ENCODE measurements at regions not wholly inside any gene's neighbourhood (a gene's known extent, or its start where the extent isn't known, plus 50 kb on each side); places are given as distances from the start of the nearest gene placed in this dataset.
"Not testable (repeated sequence)": the region's sequence is repeated elsewhere in the genome, so short reads cannot be mapped to it uniquely, and the experiment has no call there.

DNA sequence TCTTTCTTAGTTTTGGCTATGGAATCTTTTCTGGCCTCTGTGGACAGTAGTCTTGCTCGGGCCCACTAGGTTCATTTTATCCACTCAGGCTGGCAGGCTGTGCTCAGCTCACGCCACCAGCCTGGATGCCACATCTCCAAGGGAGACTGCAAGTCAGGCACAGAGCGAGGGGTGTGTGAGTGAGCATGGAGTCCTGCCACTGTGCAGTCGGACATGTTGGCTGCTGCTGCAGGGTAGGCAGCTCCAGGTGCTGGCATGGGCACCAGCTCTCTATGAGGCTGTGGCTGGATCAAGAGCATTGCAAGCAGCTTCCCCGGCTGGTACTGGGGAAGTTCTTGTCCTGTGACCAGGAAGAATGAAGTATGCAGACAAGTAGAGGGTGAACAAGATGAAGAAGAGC is 158.9 kb downstream of the PCTP start:
- no peak for DNase-seq

GRCh38 chr17:55911186-55911585 is 160.3 kb downstream of the PCTP start:
- no peak for DNase-seq

DNA sequence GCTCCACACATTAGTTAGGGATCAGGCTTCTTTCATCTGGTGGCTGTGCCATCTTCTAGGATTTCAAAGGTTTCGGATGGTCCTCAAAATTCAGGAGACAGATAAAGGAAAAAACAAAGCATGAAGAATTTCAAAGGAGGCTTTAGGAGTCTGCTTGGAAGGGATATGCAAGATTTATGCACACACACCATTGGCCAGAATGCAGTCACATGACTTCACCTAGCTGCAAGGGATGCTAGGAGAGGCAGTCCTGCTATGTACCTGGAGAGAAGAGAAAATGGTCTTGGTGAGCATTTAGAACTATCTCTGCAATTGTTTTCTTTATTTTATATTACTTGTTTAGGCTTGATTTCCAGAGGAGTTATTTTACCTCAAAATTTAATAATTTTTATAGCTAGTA is 174.6 kb downstream of the PCTP start:
- no peak for DNase-seq

DNA sequence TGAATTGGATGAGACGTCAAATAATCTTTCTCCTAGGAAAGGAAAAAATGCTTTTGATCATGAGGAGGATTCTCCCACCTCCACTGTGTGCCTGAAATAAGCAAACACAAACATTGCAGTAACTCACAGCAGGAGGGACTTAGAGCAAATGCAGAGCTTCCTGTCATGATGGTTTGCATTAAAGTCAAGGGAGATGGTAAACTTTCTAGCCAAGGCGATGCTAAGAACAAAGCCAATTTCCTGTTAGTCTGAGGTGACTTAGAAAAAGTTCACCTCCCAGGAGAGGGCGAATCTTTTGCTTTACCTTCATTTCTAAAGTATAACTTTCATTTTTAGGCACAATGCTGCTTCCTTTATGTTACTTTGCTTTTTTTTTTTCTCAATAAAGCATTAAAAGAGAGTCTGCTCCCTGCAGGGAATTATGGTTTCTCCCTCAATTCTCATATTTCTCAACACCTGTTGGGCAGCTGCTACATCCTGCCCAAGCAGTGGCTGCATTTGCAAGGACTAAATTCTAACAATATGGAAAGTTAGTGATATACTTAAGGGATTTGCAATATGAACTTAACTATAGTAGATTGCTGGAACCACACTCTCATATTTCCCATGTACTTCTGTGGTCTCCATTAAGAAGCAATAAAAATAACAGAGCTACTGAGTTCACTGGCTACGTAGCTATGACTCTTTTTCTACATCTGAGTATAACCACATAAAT is 175.6 kb downstream of the PCTP start:
- no peak for DNase-seq

- DNase-seq, result no peak
Measured at GRCh38 chr17:55930291-55930809, 179.5 kb downstream of the PCTP start.

- DNase-seq, result no peak
Measured at GRCh38 chr17:55931446-55931845, 180.6 kb downstream of the PCTP start.

- DNase-seq, result no peak
Measured at GRCh38 chr17:55932973-55933372, 182.1 kb downstream of the PCTP start.

DNA sequence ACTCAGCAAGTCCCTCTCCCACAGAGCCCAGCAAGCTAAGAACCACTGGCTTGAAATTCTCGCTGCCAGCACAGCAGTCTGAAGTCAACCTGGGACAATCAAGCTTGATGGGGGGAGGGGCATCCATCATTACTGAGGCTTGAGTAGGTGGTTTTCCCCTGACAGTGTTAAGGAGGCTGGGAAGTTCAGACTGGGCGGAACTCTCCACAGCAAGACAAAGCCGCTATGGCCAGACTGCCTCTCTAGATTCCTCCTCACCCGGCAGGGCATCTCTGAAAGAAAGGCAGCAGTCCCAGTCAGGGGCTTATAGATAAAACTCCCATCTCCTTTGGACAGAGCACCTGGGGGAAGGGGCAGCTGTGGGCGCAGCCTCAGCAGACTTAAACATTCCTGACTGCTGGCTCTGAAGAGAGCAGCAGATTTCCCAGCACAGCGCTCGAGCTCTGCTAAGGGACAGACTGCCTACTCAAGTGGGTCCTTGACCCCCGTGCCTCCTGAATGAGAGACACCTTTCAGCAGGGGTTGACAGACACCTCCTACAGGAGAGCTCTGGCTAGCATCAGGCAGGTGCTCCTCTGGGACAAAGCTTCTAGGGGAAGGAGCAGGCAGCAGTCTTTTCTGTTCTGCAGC is 188.4 kb downstream of the PCTP start:
- not testable (repeated sequence) for DNase-seq

- no peak for DNase-seq
Measured at GRCh38 chr17:55959756-55960155, 193.5 kb upstream of the ANKFN1 start.

GRCh38 chr17:55961386-55961785 is 191.9 kb upstream of the ANKFN1 start:
- peak; percentile 25 for DNase-seq

DNA sequence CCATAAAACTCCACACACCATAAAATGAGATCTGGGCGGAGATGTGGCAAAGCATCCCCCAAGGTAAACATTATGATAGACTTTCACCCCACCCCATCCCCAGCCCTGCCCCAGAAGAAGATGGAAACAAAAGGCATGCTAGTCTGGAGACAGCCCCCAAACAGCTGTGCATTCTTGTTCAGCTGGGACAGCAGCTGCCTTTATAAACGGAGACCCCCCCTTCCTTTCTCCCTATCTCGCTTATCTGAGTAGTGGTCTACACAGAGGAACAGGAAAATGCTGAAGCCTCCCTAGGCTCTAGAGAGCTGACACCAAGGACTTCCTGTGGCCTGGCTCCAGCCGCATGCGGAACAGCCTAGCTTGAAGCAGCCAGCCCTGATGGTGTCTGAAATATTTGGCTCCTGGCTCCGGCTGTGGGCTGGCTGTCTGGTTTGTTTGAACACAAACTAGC is 190.3 kb upstream of the ANKFN1 start:
- DNase-seq, result peak; percentile 5

DNA sequence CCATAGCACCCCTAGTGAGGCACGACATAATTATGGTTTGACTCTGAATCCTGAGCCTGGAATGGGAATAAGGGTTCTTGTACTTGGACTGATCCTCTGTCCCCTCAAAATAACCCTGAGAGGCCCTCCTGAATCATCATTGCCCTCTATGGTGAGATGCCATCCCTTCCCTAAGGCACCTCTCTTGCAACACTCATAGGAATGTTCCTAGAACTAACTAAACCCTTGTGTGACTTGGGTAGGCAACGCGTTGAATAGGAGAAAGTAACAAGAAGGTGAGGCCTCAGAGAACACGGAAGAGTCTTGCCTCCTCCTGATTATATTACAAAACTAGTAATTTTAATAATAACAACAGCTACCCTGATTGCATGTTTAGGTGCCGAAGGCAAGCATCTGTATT is 189.1 kb upstream of the ANKFN1 start:
- no peak for DNase-seq

DNA sequence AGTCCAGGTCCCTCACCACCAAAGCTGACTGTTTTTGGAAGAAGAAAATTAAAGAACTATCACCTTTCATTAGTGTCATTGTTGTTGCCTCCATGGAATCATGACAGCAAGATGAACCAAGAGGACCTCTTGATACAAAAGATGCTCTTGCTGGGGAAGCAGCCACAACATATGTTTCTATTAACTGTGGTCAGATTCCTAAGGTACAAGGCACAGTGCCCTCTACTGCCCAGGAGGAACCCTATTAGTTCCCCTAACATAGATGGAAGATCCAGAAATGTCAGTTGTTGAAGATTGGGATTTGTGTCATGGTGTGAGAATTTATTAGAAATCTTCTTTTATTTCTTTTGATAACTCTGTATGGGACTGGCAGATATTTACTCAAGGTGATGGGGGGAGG is 188.2 kb upstream of the ANKFN1 start:
- no peak for DNase-seq

- no peak for DNase-seq
Measured at GRCh38 chr17:55969562-55970324, 183.5 kb upstream of the ANKFN1 start.

- no peak for DNase-seq
Measured at GRCh38 chr17:55978578-55978977, 174.7 kb upstream of the ANKFN1 start.

- no peak for DNase-seq
Measured at GRCh38 chr17:55983096-55983495, 170.2 kb upstream of the ANKFN1 start.

DNA sequence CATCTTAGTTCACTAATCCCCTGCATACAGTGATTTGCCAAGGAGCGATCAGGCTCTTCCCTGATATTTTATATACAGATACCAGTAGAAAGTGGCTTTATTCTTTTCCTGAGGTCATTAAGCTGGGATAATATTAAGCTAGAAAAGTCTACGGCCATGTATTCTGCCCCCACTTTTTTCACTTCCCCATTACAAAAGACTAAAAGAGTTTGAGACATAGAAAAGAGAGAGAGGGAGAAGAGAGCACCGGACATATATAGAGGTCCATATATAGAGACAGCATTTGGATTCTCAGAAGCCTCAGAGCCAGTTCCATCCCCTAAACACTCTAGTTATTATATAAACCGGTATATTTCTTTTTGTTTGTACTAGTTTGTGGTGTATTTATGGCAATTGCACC is 166.5 kb upstream of the ANKFN1 start:
- no peak for DNase-seq

- no peak for DNase-seq
Measured at GRCh38 chr17:55988861-55989260, 164.4 kb upstream of the ANKFN1 start.

DNA sequence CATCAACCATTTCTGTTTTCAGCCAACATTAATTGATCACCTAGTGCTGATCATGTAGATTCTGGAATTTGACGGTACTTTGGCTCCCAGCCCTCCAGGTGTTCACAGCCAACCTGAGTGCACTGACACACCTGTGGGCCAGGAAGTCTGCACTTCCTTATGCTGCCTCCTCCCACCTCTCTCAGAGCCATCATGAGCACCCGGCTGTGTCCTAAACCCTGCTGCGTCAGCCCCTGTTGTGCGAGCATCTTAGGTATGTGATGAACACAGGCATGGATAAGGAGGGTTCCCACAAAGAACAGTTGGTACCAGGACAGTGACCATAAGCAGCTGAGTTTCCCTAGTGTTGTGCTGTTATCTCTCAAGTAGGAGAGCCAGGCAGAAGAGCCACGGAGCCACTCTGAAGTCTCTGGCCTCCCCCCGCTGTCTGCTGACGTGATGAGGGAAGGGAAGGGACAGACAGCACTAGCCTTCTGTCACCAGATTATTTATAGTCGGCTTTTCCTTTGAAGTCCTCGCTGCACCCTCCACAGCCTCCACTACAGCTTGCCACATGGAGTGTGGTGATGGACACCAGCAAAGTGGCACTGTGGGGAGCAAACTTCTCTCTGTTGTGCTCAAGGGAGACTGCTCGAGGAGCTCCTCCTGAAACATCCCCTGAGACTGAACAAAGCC is 162.8 kb upstream of the ANKFN1 start:
- DNase-seq, result no peak

DNA sequence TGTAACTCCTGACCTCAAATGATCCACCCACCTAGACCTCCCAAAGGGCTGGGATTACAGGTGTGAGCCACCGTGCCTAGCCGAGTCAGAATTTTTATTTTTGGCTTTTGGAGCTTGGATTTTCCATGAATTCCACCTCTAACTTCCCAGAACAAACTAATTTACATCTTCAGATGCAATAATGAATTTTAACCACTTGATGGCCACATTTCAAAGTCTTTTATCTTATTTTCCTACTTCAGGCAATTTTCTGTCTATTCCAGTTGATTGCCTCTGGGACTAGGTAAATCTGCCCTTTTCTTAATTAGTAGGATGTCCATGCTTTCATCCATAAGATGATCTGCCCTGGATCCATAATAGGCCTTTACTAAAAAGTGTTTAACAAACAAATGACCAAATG is 156.4 kb upstream of the ANKFN1 start:
- no peak for DNase-seq

GRCh38 chr17:56000411-56000810 is 152.9 kb upstream of the ANKFN1 start:
- no peak for DNase-seq

- DNase-seq, result not testable (repeated sequence)
Measured at GRCh38 chr17:56002656-56003055, 150.6 kb upstream of the ANKFN1 start.
